ENCODE measurements at regions not wholly inside any gene's neighbourhood (a gene's known extent, or its start where the extent isn't known, plus 50 kb on each side); places are given as distances from the start of the nearest gene placed in this dataset.

DNA sequence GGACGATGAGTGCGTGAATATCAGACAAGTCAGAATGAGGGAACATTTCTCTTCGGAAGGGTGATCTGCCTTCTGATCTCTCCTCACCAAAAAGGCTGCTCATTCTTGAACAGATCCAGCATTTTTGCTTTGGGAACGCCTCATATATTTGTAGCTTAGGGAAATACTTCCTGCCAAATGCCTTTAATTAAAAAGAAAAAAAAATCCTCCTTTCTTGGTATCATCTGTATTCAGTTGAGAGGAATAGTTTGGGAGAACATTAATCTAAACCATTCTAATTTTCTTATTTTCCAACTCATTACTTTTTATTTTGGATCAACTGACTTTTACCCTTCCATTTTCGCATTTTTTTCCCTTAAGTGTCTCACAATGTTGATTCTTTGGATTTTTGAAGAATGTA lies 163.4 kb downstream of the SNX18 start:
- 64 to 74% (median 69%) methylated on average over 5 of the region's 5 CpGs for WGBS, 5 donors
- H3K36me3 ChIP-seq: no peaks in the 10 kb centered on the region
- no peak for DNase-seq

DNA sequence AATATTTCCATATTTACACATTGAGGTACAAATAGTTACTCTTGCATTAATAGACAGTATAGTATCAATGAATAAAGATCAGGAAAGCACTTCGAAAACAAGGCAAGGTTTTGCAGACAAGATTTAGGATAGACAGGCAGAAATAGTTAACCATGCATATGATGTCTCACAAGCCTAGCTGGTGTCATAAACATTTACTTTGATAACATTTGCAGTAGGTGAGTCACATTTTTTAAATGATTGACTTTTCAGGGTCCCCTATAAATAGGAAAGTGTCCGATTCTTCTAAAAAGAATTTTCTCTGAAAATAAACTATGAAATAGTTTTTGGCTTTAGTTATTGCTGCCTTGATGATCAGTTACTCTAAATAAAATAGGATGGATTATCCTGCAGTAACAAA lies 162.1 kb downstream of the SNX18 start:
- DNase-seq: no peak
- H3K27ac ChIP-seq: no peak overlapping the region
- TF ChIP-seq POLR2A (IDR thresholded peaks at IDR 0.05): no peak
- TF ChIP-seq POLR2AphosphoS5 (IDR thresholded peaks at IDR 0.05): no peak
- no peak overlapping the region for H3K4me3 ChIP-seq
- WGBS, 5 donors: 79 to 90% (median 83%) methylated on average over 2 of the region's 2 CpGs
- no peaks in the 10 kb centered on the region for H3K27me3 ChIP-seq
- peaks cover 0 to 14% (median 4%) of the 10 kb centered on the region in 4 donors for H3K4me1 ChIP-seq
- intact Hi-C loops (cut with DNase I; ENCODE audit: low total_unique reads): no loop called here
- H3K36me3 ChIP-seq: no peaks in the 10 kb centered on the region
- H3K9me3 ChIP-seq: no peaks in the 10 kb centered on the region

More for the DNA sequence above, 163.4 kb downstream of the SNX18 start:
- H3K27me3 ChIP-seq: no peaks in the 10 kb centered on the region
- intact Hi-C loops (cut with DNase I; ENCODE audit: low total_unique reads): no loop called here
- H3K4me3 ChIP-seq: no peak overlapping the region
- no peaks in the 10 kb centered on the region for H3K9me3 ChIP-seq
- peaks cover 0 to 9% (median 4%) of the 10 kb centered on the region in 4 donors for H3K4me1 ChIP-seq
- no peak for TF ChIP-seq POLR2AphosphoS5 (IDR thresholded peaks at IDR 0.05)
- TF ChIP-seq, protein P1, sequence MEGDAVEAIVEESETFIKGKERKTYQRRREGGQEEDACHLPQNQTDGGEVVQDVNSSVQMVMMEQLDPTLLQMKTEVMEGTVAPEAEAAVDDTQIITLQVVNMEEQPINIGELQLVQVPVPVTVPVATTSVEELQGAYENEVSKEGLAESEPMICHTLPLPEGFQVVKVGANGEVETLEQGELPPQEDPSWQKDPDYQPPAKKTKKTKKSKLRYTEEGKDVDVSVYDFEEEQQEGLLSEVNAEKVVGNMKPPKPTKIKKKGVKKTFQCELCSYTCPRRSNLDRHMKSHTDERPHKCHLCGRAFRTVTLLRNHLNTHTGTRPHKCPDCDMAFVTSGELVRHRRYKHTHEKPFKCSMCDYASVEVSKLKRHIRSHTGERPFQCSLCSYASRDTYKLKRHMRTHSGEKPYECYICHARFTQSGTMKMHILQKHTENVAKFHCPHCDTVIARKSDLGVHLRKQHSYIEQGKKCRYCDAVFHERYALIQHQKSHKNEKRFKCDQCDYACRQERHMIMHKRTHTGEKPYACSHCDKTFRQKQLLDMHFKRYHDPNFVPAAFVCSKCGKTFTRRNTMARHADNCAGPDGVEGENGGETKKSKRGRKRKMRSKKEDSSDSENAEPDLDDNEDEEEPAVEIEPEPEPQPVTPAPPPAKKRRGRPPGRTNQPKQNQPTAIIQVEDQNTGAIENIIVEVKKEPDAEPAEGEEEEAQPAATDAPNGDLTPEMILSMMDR (IDR thresholded peaks at IDR 0.05): no peak
- no peak for TF ChIP-seq EP300 (IDR thresholded peaks at IDR 0.05)
- no peak for TF ChIP-seq POLR2A (IDR thresholded peaks at IDR 0.05)
- no peak overlapping the region for H3K27ac ChIP-seq

DNA sequence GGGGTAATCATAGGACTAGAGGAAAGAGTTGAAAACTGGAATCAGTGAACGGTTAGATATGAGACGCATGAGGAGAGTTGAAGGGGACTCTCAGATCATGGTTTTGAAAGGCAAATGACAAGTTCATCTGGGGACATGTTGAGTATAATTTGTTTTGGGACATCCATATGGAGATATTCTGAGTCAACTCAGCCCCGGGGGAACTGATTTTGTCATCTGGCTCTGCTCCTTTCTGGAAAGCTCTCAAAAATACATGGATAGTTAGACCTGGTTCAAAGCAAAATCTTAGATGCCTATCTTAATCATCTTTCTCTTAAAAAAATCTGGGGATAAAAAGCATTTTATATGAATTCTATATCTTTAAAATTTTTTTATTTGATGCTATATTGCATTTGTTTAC lies 161.2 kb downstream of the SNX18 start:
- 73 to 84% (median 82%) methylated on average over 3 of the region's 3 CpGs for WGBS, 5 donors
- Histone ChIP-seq H3K27me3 (no peaks in the 10 kb centered on the region), H3K4me1 (peaks cover 4 to 22% (median 12%) of the 10 kb centered on the region in 4 donors), H3K27ac (no peak overlapping the region), H3K4me3 (no peak overlapping the region), H3K9me3 (no peaks in the 10 kb centered on the region), H3K36me3 (no peaks in the 10 kb centered on the region)
- no peak for DNase-seq
- intact Hi-C loops (cut with DNase I; ENCODE audit: low total_unique reads): no loop called here
- TF ChIP-seq POLR2AphosphoS5 (IDR thresholded peaks at IDR 0.05) (no peak), POLR2A (IDR thresholded peaks at IDR 0.05) (no peak), EP300 (IDR thresholded peaks at IDR 0.05) (no peak)
- TF ChIP-seq, protein P1 (IDR thresholded peaks at IDR 0.05): no peak

DNA sequence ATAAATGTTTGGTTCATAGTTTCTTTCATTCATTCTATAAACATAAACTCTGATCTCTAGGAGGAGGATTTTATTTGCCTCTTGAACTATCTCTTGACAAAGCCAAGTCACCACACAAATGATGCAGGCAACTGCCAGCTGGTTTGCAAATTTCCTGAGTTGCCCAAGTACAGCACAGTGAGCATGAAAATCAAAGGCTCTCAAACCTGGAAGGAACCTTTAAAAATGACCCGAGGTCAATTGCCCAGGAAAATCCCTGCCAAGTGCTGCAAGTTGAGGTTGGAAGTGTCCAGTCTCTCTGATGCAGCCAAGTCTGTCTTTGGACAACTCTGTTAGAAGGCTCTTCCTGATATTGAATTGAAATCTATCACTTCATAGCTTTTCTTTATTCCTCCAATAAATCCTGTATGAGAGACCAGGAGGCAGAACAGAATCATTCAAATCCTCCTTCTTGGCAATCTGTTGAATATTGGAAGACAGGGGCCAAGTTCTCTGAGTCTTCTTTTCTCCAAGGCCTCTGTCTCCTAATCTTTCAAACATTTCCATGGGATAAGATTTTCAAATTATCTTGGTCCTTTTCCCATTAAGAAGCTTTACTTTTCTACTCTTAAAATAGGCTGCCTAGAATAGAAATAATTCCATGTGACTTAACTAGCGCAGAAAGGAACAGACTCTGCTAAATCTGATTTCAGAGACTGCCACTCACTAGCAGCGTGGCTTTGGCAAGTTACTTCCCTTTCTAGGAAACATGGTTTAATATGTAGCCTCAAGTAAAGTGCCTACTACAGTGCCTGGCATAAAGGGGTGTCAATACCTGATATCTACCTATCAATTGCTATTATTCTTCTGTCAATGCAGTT lies 159.2 kb downstream of the SNX18 start:
- intact Hi-C loops (cut with DNase I; ENCODE audit: low total_unique reads): no loop called here
- Histone ChIP-seq H3K4me3 (no peak overlapping the region), H3K27ac (no peak overlapping the region), H3K27me3 (no peaks in the 10 kb centered on the region), H3K4me1 (peaks cover 5 to 36% (median 17%) of the 10 kb centered on the region in 4 donors), H3K9me3 (peaks cover 0 to 11% (median 5%) of the 10 kb centered on the region in 4 donors), H3K36me3 (no peaks in the 10 kb centered on the region)
- TF ChIP-seq POLR2AphosphoS5 (IDR thresholded peaks at IDR 0.05): no peak
- TF ChIP-seq EP300 (IDR thresholded peaks at IDR 0.05): no peak
- DNase-seq: no peak
- 50 to 72% (median 66%) methylated on average over 3 of the region's 3 CpGs for WGBS, 5 donors

DNA sequence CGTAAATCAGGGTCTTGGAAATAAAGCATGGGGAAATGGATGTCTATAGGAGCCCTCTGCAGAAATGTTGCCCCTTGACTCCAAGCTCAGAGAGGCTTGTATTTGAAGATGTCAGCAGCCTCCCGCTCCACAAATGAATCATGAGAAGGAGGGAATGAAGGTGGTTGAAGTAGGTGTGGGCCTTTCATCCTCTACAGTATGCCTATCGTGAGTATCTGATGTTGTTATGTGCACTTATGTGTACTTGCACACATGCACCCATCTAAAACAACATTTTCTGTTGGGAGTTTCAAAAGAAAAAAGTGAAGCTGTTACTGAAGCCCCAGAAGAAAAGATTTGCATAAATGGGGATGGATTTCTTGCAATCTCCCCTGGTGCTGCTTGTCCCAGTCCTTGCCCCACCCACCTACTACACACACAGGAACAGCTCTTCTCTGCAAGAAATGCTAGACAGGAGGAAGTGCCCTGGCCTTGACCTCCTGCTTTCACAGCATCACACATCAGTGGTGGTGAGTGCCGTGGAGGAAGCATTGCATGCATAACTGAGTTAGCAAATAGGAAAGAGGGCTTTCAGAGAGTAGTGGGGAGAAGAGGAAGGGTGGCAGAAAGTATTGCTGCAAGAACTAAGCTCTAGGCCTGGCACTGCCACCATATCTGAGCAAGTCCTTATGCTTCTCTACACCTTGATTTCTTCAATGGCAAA lies 156.1 kb downstream of the SNX18 start:
- Histone ChIP-seq H3K36me3 (no peaks in the 10 kb centered on the region), H3K27me3 (no peaks in the 10 kb centered on the region), H3K4me1 (peaks cover 5 to 57% (median 22%) of the 10 kb centered on the region in 4 donors), H3K9me3 (peaks cover 0 to 12% (median 5%) of the 10 kb centered on the region in 4 donors), H3K27ac (peak overlapping the region in 2 of 5 donors; percentile 43 to 74), H3K4me3 (no peak overlapping the region)
- WGBS, 5 donors: 74 to 94% (median 83%) methylated on average over 4 of the region's 4 CpGs
- intact Hi-C loops (cut with DNase I; ENCODE audit: low total_unique reads): no loop called here
- peak; percentile 44 to 75 for DNase-seq
- peak in 1 of 3 donors; percentile 22 for TF ChIP-seq POLR2AphosphoS5 (IDR thresholded peaks at IDR 0.05)
- TF ChIP-seq POLR2A (IDR thresholded peaks at IDR 0.05): no peak

Measured in stomach (tissue), 8 donors.